Activated CD8-positive, alpha-beta memory T cell treated with anti-CD3 and anti-CD28 coated beads, Interleukin-2, amount 50 U/mL, for 24 hours (primary cell): ENCODE measurements at regions not wholly inside any gene's neighbourhood (a gene's known extent, or its start where the extent isn't known, plus 50 kb on each side); places are given as distances from the start of the nearest gene placed in this dataset.

Experiments
- DNase-seq: peaks from one replicate; pipeline ENCODE4 v3.0.0-alpha.2; 2020; ENCODE audit errors: extremely low read depth

GRCh38 chr4:123878976-123879375 is 482.4 kb downstream of the SPRY1 start:
- no peak for DNase-seq

GRCh38 chr4:123880631-123881030 is 484.0 kb downstream of the SPRY1 start:
- no peak for DNase-seq

GRCh38 chr4:123884922-123885321 is 488.3 kb downstream of the SPRY1 start:
- no peak for DNase-seq

GRCh38 chr4:123889507-123889906 is 492.9 kb downstream of the SPRY1 start:
- no peak for DNase-seq

GRCh38 chr4:123890889-123891288 is 494.3 kb downstream of the SPRY1 start:
- no peak for DNase-seq

- DNase-seq: no peak
These were observed 495.3 kb downstream of the SPRY1 start for GRCh38 chr4:123891881-123892280.

GRCh38 chr4:123892368-123892976 is 495.9 kb downstream of the SPRY1 start:
- no peak for DNase-seq

- DNase-seq: no peak
These were observed 496.7 kb downstream of the SPRY1 start for GRCh38 chr4:123893011-123893981.

GRCh38 chr4:123896446-123897071 is 500.0 kb downstream of the SPRY1 start:
- DNase-seq: no peak

- no peak for DNase-seq
These were observed 502.5 kb downstream of the SPRY1 start for GRCh38 chr4:123898946-123899666.

- DNase-seq: no peak
These were observed 508.3 kb downstream of the SPRY1 start for GRCh38 chr4:123904882-123905281.

- no peak for DNase-seq
These were observed 517.0 kb downstream of the SPRY1 start for GRCh38 chr4:123913598-123913997.

- DNase-seq: no peak
These were observed 520.2 kb downstream of the SPRY1 start for GRCh38 chr4:123916821-123917220.

- no peak for DNase-seq
These were observed 523.0 kb downstream of the SPRY1 start for GRCh38 chr4:123919576-123920098.

GRCh38 chr4:123921339-123921738 is 524.7 kb downstream of the SPRY1 start:
- no peak for DNase-seq

GRCh38 chr4:123922847-123923246 is 526.3 kb downstream of the SPRY1 start:
- no peak for DNase-seq

- no peak for DNase-seq
These were observed 527.9 kb downstream of the SPRY1 start for GRCh38 chr4:123924536-123924935.

- DNase-seq: no peak
These were observed 533.0 kb downstream of the SPRY1 start for GRCh38 chr4:123929565-123929964.

- no peak for DNase-seq
These were observed 534.4 kb downstream of the SPRY1 start for GRCh38 chr4:123930996-123931395.

GRCh38 chr4:123934096-123934495 is 537.5 kb downstream of the SPRY1 start:
- no peak for DNase-seq

- DNase-seq: no peak
These were observed 540.0 kb downstream of the SPRY1 start for GRCh38 chr4:123936621-123937043.

- no peak for DNase-seq
These were observed 541.0 kb downstream of the SPRY1 start for GRCh38 chr4:123937581-123937980.
